ENCODE measurements at regions not wholly inside any gene's neighbourhood (a gene's known extent, or its start where the extent isn't known, plus 50 kb on each side); places are given as distances from the start of the nearest gene placed in this dataset.

DNA sequence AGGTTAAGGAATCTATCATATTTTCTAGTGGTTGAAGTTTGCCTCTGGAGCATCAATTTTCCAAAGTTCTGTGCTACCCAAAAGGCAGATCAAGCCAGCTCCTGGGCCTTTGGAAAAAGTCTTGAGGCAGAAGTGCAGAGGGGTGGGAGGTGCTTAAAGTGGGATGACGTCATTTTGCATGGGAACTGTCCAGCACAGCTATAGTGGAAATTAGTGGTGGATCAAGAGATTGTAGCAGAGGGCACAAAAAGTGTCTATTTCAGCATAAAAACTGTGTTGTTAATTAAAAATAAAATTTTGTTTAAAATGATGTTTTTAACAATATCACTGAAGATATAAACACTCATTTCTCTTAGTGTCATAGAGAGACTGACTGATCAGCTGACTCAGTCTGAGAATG is 221.9 kb downstream of the LRRN1 start:
- Histone ChIP-seq H3K4me1 (ENCODE audit: control insufficient read depth, insufficient read depth, low read length, poor library complexity, severe bottlenecking) (no peaks in the 10 kb centered on the region), H3K4me3 (ENCODE audit: extremely low read depth, insufficient read depth, low read length, poor library complexity, severe bottlenecking) (no peak overlapping the region), H3K27ac (ENCODE audit: low read depth, low read length, severe bottlenecking) (no peak overlapping the region), H3K9me3 (ENCODE audit: control insufficient read depth, low read length) (no peaks in the 10 kb centered on the region), H3K36me3 (ENCODE audit: control insufficient read depth, insufficient read depth, low read length) (no peaks in the 10 kb centered on the region)
- WGBS, 2 experiments (ENCODE audit: insufficient coverage in 2 of 2): 0 to 8% methylated on average over 1 of the region's 1 CpG

DNA sequence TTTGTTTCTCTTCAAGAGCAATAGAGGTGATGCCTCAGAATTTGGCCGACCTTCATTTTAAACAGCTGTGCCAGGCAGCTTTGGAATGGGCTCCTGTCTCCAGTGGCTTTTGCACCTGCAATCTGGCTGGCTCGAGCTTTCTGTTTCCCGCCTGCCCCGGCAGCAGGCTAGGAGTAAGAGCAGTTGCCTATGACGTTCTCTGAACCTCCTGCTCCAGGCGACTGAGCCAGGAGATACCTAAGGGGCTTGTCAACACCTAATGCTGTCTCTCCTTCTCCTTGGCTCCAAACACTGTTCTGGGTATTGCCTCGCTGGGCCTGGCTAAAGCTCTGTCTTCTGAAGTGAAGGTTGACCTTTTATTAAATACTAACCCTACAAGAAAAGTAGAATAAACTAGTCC is 229.9 kb downstream of the LRRN1 start:
- Histone ChIP-seq H3K9me3 (ENCODE audit: control insufficient read depth, low read length) (no peaks in the 10 kb centered on the region), H3K4me3 (ENCODE audit: extremely low read depth, insufficient read depth, low read length, poor library complexity, severe bottlenecking) (no peak overlapping the region), H3K36me3 (ENCODE audit: control insufficient read depth, insufficient read depth, low read length) (no peaks in the 10 kb centered on the region), H3K4me1 (ENCODE audit: control insufficient read depth, insufficient read depth, low read length, poor library complexity, severe bottlenecking) (no peaks in the 10 kb centered on the region), H3K27ac (ENCODE audit: low read depth, low read length, severe bottlenecking) (no peak overlapping the region)
- 90 to 92% methylated on average over 6 to 7 of the region's 7 CpGs for WGBS, 2 experiments (ENCODE audit: insufficient coverage in 2 of 2)

DNA sequence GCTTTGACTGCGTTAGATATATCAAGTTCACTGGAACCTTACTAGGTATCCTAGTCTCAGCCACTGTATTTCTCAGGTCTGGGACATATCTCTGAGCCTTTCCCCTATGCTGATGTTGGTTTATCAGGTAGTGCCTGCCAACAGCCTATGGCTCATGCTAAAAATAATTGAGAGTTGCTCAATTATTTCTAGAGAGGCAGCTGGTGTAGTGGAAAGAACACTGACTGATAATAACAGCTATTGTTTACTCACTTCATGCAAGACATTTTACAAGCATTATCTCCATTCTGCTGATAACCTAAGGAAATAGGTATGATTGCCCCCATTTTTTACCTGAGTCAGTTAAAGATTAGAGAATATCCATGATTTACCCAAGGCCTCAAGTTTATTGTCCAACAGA is 231.4 kb downstream of the LRRN1 start:
- Histone ChIP-seq H3K36me3 (ENCODE audit: control insufficient read depth, insufficient read depth, low read length) (no peaks in the 10 kb centered on the region), H3K27ac (ENCODE audit: low read depth, low read length, severe bottlenecking) (no peak overlapping the region), H3K4me1 (ENCODE audit: control insufficient read depth, insufficient read depth, low read length, poor library complexity, severe bottlenecking) (no peaks in the 10 kb centered on the region), H3K9me3 (ENCODE audit: control insufficient read depth, low read length) (no peaks in the 10 kb centered on the region), H3K4me3 (ENCODE audit: extremely low read depth, insufficient read depth, low read length, poor library complexity, severe bottlenecking) (no peak overlapping the region)
- WGBS, 2 experiments (ENCODE audit: insufficient coverage in 2 of 2): 83 to 88% methylated on average over 1 of the region's 1 CpG

DNA sequence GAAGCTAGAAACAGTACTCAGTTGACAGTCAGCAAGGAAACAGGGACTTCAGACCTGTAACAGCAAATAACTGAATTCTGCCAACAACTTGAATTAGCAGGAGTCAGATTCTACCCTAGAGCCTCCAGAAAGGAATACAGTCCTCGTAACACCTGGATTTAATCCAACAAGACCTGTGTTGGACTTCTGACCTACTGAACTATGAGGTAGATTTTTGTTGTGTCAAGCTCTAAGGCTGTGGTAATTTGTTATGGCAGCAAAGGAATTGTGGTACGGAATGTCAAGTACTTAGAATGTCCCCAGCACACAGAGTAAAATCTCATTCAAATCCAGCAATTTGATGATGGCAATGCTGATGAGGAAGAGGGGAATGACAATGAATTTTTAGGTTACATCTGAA is 234.1 kb downstream of the LRRN1 start:
- no peaks in the 10 kb centered on the region for H3K36me3 ChIP-seq (ENCODE audit: control insufficient read depth, insufficient read depth, low read length)
- no peaks in the 10 kb centered on the region for H3K4me1 ChIP-seq (ENCODE audit: control insufficient read depth, insufficient read depth, low read length, poor library complexity, severe bottlenecking)
- WGBS, 2 experiments (ENCODE audit: insufficient coverage in 2 of 2): 93 to 100% methylated on average over 1 to 2 of the region's 2 CpGs
- H3K9me3 ChIP-seq (ENCODE audit: control insufficient read depth, low read length): no peaks in the 10 kb centered on the region
- no peak overlapping the region for H3K27ac ChIP-seq (ENCODE audit: low read depth, low read length, severe bottlenecking)
- H3K4me3 ChIP-seq (ENCODE audit: extremely low read depth, insufficient read depth, low read length, poor library complexity, severe bottlenecking): no peak overlapping the region

DNA sequence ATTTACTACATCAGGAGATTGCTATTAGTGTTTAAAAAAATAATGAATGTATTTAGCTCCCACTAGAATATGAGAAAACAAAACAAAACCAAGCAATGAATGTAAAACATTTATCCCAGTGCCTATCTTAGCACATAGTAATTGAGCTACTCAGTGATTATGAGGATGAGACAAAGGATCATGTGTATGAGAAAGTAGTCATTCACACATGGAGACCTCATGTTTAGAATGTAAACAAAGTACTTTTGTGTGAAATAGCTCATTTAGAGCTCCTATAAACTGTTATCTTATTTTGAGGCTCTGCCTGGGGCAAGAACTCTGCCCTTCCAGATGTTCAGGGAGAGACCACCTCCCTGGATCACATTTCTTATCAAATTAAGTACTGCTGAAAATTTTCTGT is 236.8 kb downstream of the LRRN1 start:
- no peak overlapping the region for H3K27ac ChIP-seq (ENCODE audit: low read depth, low read length, severe bottlenecking)

DNA sequence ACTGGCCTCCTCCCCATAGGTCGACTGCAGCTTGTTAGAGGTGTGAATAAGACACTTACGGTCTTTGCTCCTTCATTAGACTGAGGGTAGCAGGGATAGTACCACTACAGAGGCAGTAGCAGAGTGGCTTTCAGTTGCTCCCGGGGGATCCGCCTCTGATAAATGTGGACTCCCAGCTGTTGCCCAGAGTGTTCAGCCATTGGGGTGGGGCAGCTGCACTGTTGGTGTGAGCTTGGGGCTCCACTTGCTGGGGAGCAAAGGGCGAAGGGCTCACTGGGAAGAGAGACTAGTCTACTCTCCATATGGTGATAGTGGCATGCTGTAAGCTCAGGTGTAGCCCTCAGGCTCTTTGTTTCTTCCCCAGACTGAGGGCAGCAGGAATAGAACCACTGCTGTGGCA is 239.1 kb downstream of the LRRN1 start:
- H3K4me3 ChIP-seq (ENCODE audit: extremely low read depth, insufficient read depth, low read length, poor library complexity, severe bottlenecking): no peak overlapping the region
- no peaks in the 10 kb centered on the region for H3K4me1 ChIP-seq (ENCODE audit: control insufficient read depth, insufficient read depth, low read length, poor library complexity, severe bottlenecking)
- H3K36me3 ChIP-seq (ENCODE audit: control insufficient read depth, insufficient read depth, low read length): no peaks in the 10 kb centered on the region
- H3K27ac ChIP-seq (ENCODE audit: low read depth, low read length, severe bottlenecking): no peak overlapping the region
- H3K9me3 ChIP-seq (ENCODE audit: control insufficient read depth, low read length): no peaks in the 10 kb centered on the region
- 92 to 100% methylated on average over 2 to 3 of the region's 5 CpGs for WGBS, 2 experiments (ENCODE audit: insufficient coverage in 2 of 2)

More for the DNA sequence above, 236.8 kb downstream of the LRRN1 start:
- no peaks in the 10 kb centered on the region for H3K4me1 ChIP-seq (ENCODE audit: control insufficient read depth, insufficient read depth, low read length, poor library complexity, severe bottlenecking)
- no peak overlapping the region for H3K4me3 ChIP-seq (ENCODE audit: extremely low read depth, insufficient read depth, low read length, poor library complexity, severe bottlenecking)
- H3K36me3 ChIP-seq (ENCODE audit: control insufficient read depth, insufficient read depth, low read length): no peaks in the 10 kb centered on the region
- H3K9me3 ChIP-seq (ENCODE audit: control insufficient read depth, low read length): no peaks in the 10 kb centered on the region

DNA sequence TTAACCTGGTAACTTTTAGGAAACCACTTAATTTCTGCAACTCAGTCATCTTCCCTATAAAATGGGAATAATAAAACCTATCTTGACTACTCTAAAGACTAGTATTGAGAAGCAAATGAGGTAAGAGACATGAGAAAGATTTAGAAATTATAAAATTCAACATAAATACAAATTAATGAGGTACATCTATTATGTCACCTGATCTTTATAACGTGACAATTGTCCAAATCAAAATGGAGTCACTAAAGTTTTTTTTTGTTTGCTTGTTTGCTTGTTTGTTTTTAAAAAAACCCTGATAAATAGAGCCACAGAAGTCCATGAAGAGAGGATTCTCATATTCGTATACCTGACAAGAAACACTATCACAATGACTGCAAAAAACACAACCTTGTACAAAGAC is 242.8 kb downstream of the LRRN1 start:
- Histone ChIP-seq H3K27ac (ENCODE audit: low read depth, low read length, severe bottlenecking) (no peak overlapping the region), H3K4me1 (ENCODE audit: control insufficient read depth, insufficient read depth, low read length, poor library complexity, severe bottlenecking) (no peaks in the 10 kb centered on the region), H3K4me3 (ENCODE audit: extremely low read depth, insufficient read depth, low read length, poor library complexity, severe bottlenecking) (no peak overlapping the region), H3K36me3 (ENCODE audit: control insufficient read depth, insufficient read depth, low read length) (no peaks in the 10 kb centered on the region), H3K9me3 (ENCODE audit: control insufficient read depth, low read length) (no peaks in the 10 kb centered on the region)
- 67% methylated on average over 1 of the region's 2 CpGs; no CpG with 5 or more reads in 1 of the 2 experiments for WGBS, 2 experiments (ENCODE audit: insufficient coverage in 2 of 2)

DNA sequence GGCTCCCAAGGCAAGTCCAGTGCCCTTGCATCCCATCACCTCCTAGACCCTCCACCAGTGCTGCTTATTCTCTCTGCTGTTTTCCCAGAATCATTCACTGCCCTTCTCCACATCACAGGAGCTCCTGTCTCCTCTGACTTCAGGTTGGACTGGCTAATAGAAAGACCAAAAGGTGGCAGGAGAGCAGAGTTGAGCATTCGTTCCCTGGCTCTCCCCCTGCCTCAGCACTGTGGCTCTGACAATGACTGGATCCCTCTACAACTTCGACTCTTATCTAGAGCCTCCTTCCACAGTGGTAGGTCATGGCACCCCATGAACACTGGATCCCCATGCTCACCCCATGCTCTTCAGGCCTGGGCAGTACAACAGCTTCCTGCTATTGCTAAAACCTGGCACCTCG is 243.6 kb downstream of the LRRN1 start:
- 73 to 93% methylated on average over 2 of the region's 3 CpGs for WGBS, 2 experiments (ENCODE audit: insufficient coverage in 2 of 2)
- H3K4me3 ChIP-seq (ENCODE audit: extremely low read depth, insufficient read depth, low read length, poor library complexity, severe bottlenecking): no peak overlapping the region
- no peaks in the 10 kb centered on the region for H3K9me3 ChIP-seq (ENCODE audit: control insufficient read depth, low read length)
- no peaks in the 10 kb centered on the region for H3K36me3 ChIP-seq (ENCODE audit: control insufficient read depth, insufficient read depth, low read length)
- H3K4me1 ChIP-seq (ENCODE audit: control insufficient read depth, insufficient read depth, low read length, poor library complexity, severe bottlenecking): no peaks in the 10 kb centered on the region
- no peak overlapping the region for H3K27ac ChIP-seq (ENCODE audit: low read depth, low read length, severe bottlenecking)

DNA sequence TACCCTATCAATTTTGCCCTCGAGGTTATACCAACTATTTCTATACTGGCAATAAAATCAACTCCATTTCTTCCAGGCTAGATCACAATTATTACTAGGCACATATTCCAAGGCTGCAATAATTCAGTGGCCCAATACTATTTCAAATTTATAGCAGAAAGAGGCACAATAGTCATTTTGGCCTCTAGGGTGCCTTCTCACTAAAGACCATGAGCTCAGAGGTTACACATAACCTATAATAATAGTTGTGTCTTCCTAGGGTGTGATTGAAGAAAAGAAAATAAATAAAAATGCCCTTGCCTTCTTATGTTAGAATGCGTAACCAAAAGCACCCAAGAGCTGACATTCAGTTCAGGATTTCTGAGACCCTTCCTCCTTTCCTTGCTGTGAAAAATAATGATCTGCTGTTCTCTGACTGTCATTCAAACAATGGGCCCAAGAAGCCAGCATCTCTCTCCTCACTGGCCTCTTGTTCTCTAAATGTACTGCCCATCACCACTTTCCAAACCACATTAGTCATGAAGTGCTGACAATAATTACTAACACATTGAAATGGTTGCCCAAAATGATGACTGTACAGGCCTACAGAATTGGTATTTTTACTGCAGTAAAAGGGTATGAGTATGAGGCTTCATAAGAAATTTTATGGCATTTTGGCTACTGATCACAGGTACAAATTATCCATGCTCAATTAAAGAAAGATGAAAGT is 244.8 kb downstream of the LRRN1 start:
- no peaks in the 10 kb centered on the region for H3K9me3 ChIP-seq (ENCODE audit: control insufficient read depth, low read length)
- H3K27ac ChIP-seq (ENCODE audit: low read depth, low read length, severe bottlenecking): no peak overlapping the region
- no peak overlapping the region for H3K4me3 ChIP-seq (ENCODE audit: extremely low read depth, insufficient read depth, low read length, poor library complexity, severe bottlenecking)
- 85 to 100% methylated on average over 1 to 2 of the region's 2 CpGs for WGBS, 2 experiments (ENCODE audit: insufficient coverage in 2 of 2)
- H3K36me3 ChIP-seq (ENCODE audit: control insufficient read depth, insufficient read depth, low read length): no peaks in the 10 kb centered on the region
- H3K4me1 ChIP-seq (ENCODE audit: control insufficient read depth, insufficient read depth, low read length, poor library complexity, severe bottlenecking): no peaks in the 10 kb centered on the region

DNA sequence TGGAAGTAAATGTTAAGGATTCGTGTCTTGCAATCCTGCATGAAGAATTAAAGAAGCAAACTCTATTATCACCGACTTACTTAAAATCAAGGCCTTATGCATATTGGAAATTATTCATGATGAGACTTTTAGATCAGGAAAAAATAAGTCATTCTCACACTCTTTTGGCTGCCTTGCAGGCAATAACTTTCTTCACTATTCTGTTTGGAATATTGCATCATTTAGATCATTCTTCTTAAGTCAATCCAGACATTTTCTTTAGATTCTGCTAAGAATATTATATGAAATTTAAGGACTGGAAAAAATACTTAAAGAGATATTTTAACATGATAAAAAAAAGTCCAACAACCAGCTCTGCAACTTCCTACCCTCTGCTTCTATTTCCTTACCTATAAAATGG is 245.4 kb downstream of the LRRN1 start:
- Histone ChIP-seq H3K9me3 (ENCODE audit: control insufficient read depth, low read length) (no peaks in the 10 kb centered on the region), H3K4me3 (ENCODE audit: extremely low read depth, insufficient read depth, low read length, poor library complexity, severe bottlenecking) (no peak overlapping the region), H3K27ac (ENCODE audit: low read depth, low read length, severe bottlenecking) (no peak overlapping the region), H3K4me1 (ENCODE audit: control insufficient read depth, insufficient read depth, low read length, poor library complexity, severe bottlenecking) (no peaks in the 10 kb centered on the region), H3K36me3 (ENCODE audit: control insufficient read depth, insufficient read depth, low read length) (no peaks in the 10 kb centered on the region)
- no CpG with 5 or more reads among the region's 2 CpGs for WGBS, 2 experiments (ENCODE audit: insufficient coverage in 2 of 2)

DNA sequence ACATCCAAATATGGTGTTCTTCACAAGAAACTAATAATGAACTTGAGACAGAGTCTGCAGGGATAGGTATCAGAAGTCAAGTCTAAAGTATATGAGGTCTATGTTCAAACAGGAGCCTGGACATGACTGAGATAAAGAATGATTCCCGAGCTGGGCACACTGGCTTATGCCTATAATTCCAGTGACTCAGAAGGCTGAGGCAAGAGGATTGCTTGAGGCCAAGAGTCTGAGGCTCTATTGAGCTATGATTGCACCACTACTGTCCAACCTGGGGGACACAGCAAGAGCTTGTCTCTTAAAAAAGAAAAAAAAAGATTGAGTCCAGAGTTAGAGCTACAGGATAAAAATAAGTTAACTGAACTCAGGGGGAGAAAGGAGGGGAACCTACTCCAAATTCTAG is 246.5 kb downstream of the LRRN1 start:
- WGBS, 2 experiments (ENCODE audit: insufficient coverage in 2 of 2): 83 to 100% methylated on average over 1 of the region's 1 CpG
- Histone ChIP-seq H3K27ac (ENCODE audit: low read depth, low read length, severe bottlenecking) (no peak overlapping the region), H3K36me3 (ENCODE audit: control insufficient read depth, insufficient read depth, low read length) (no peaks in the 10 kb centered on the region), H3K4me3 (ENCODE audit: extremely low read depth, insufficient read depth, low read length, poor library complexity, severe bottlenecking) (no peak overlapping the region), H3K9me3 (ENCODE audit: control insufficient read depth, low read length) (peaks cover 4% of the 10 kb centered on the region), H3K4me1 (ENCODE audit: control insufficient read depth, insufficient read depth, low read length, poor library complexity, severe bottlenecking) (no peaks in the 10 kb centered on the region)

All from mesodermal cell (in vitro differentiated cells).